ENCODE measurements at regions not wholly inside any gene's neighbourhood (a gene's known extent, or its start where the extent isn't known, plus 50 kb on each side); places are given as distances from the start of the nearest gene placed in this dataset.

GRCh38 chr11:103594283-103594682, 442.2 kb upstream of the DDI1 start:
- TF ChIP-seq TAF1 (IDR thresholded peaks at IDR 0.05; ENCODE audit: low read depth) (no peak), EP300 (conservative IDR thresholded peaks at IDR 0.05; ENCODE audit: poor library complexity, severe bottlenecking) (no peak), RAD21 (conservative IDR thresholded peaks at IDR 0.05) (no peak), POLR2AphosphoS5 (IDR thresholded peaks at IDR 0.05) (no peak), EZH2 (IDR thresholded peaks at IDR 0.05; ENCODE audit: borderline replicate concordance, insufficient read depth, low read length, poor library complexity, severe bottlenecking) (no peak), SMC3 (conservative IDR thresholded peaks at IDR 0.05; ENCODE audit: poor library complexity) (no peak)
- TF ChIP-seq, protein P1, sequence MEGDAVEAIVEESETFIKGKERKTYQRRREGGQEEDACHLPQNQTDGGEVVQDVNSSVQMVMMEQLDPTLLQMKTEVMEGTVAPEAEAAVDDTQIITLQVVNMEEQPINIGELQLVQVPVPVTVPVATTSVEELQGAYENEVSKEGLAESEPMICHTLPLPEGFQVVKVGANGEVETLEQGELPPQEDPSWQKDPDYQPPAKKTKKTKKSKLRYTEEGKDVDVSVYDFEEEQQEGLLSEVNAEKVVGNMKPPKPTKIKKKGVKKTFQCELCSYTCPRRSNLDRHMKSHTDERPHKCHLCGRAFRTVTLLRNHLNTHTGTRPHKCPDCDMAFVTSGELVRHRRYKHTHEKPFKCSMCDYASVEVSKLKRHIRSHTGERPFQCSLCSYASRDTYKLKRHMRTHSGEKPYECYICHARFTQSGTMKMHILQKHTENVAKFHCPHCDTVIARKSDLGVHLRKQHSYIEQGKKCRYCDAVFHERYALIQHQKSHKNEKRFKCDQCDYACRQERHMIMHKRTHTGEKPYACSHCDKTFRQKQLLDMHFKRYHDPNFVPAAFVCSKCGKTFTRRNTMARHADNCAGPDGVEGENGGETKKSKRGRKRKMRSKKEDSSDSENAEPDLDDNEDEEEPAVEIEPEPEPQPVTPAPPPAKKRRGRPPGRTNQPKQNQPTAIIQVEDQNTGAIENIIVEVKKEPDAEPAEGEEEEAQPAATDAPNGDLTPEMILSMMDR (IDR thresholded peaks at IDR 0.05; ENCODE audit: poor library complexity, severe bottlenecking) = no peak
- TF ChIP-seq, protein P2, sequence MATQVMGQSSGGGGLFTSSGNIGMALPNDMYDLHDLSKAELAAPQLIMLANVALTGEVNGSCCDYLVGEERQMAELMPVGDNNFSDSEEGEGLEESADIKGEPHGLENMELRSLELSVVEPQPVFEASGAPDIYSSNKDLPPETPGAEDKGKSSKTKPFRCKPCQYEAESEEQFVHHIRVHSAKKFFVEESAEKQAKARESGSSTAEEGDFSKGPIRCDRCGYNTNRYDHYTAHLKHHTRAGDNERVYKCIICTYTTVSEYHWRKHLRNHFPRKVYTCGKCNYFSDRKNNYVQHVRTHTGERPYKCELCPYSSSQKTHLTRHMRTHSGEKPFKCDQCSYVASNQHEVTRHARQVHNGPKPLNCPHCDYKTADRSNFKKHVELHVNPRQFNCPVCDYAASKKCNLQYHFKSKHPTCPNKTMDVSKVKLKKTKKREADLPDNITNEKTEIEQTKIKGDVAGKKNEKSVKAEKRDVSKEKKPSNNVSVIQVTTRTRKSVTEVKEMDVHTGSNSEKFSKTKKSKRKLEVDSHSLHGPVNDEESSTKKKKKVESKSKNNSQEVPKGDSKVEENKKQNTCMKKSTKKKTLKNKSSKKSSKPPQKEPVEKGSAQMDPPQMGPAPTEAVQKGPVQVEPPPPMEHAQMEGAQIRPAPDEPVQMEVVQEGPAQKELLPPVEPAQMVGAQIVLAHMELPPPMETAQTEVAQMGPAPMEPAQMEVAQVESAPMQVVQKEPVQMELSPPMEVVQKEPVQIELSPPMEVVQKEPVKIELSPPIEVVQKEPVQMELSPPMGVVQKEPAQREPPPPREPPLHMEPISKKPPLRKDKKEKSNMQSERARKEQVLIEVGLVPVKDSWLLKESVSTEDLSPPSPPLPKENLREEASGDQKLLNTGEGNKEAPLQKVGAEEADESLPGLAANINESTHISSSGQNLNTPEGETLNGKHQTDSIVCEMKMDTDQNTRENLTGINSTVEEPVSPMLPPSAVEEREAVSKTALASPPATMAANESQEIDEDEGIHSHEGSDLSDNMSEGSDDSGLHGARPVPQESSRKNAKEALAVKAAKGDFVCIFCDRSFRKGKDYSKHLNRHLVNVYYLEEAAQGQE (IDR thresholded peaks at IDR 0.05; ENCODE audit: borderline replicate concordance) = no peak
